Upper lobe of right lung (tissue), 1 donor: ENCODE measurements at regions not wholly inside any gene's neighbourhood (a gene's known extent, or its start where the extent isn't known, plus 50 kb on each side); places are given as distances from the start of the nearest gene placed in this dataset.

ENCODE experiments used
- ATAC-seq: fragments of 200-7000 bp; cut with Tn5 transposase; one replicate; pipeline ENCODE4 v1.9.1; 2020; ENCODE audit warnings: mild to moderate bottlenecking, moderate library complexity
- DNase-seq: peaks from one replicate; pipeline ENCODE4 v3.0.0-alpha.2; 2020
- H3K27ac ChIP-seq: fragments of 200-600 bp; one replicate; pipeline ENCODE4 v1.8.0; 2022
- H3K27me3 ChIP-seq: fragments of 200-600 bp; one replicate; pipeline ENCODE4 v1.8.0; 2022; ENCODE audit warnings: mild to moderate bottlenecking
- H3K36me3 ChIP-seq: fragments of 200-600 bp; one replicate; pipeline ENCODE4 v1.8.0; 2022
- H3K4me1 ChIP-seq: fragments of 200-600 bp; one replicate; pipeline ENCODE4 v1.8.0; 2022
- H3K4me3 ChIP-seq: fragments of 200-600 bp; one replicate; pipeline ENCODE4 v1.8.0; 2022; ENCODE audit warnings: mild to moderate bottlenecking
- H3K9me3 ChIP-seq: fragments of 200-600 bp; one replicate; pipeline ENCODE4 v1.8.0; 2022
- CTCF ChIP-seq: fragments of 200-600 bp; IDR thresholded peaks from one replicate; pipeline ENCODE4 v1.8.0; 2022; ENCODE audit warnings: antibody characterized with exemption
- intact Hi-C: fragments of 100-400 bp; cut with DNase I; formaldehyde crosslinking; loops from one replicate; pipeline ENCODE4 v1.11.0; 2022
- donor health status: DM: no; HTN: yes; CAD: no; lungs with severe emphysema.

DNA sequence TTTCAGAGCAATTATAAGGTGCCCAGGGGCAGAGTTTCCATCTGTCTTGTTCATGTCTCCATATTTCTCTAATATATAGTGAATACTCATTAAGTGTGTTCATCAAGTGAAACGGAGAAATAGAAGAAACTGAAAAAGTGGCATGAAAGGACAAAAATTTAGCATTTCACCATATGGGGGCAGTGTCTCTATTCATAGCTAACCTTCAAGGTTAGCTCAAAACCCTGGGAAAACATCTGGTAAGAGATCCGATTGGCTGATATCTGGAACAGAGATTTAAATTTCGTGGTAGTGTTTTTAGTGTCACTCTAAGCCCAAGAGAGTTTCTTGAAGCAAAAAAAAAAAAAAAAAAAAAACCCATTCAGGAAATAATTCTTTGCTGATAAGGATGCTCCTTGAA is 367.5 kb downstream of the DAD1 start:
- no peak for DNase-seq
- H3K36me3 ChIP-seq: no peaks in the 10 kb centered on the region

GRCh38 chr14:22220427-22220826 is 368.6 kb downstream of the DAD1 start:
- intact Hi-C loops: no loop called here

More for the DNA sequence above, 367.5 kb downstream of the DAD1 start:
- H3K9me3 ChIP-seq: no peaks in the 10 kb centered on the region
- intact Hi-C loops: no loop called here
- H3K4me3 ChIP-seq: no peak overlapping the region
- H3K4me1 ChIP-seq: no peaks in the 10 kb centered on the region
- no peak for ATAC-seq
- H3K27ac ChIP-seq: no peak overlapping the region
- peak; percentile 31 for TF ChIP-seq CTCF
- no peaks in the 10 kb centered on the region for H3K27me3 ChIP-seq

GRCh38 chr14:22218728-22219127 is 370.3 kb downstream of the DAD1 start:
- no peak for TF ChIP-seq CTCF
- intact Hi-C loops: no loop called here

More at GRCh38 chr14:22220427-22220826, 368.6 kb downstream of the DAD1 start:
- H3K4me3 ChIP-seq: no peak overlapping the region
- no peak for ATAC-seq
- no peak overlapping the region for H3K27ac ChIP-seq
- H3K9me3 ChIP-seq: no peaks in the 10 kb centered on the region
- no peaks in the 10 kb centered on the region for H3K36me3 ChIP-seq
- DNase-seq: no peak
- no peaks in the 10 kb centered on the region for H3K4me1 ChIP-seq
- H3K27me3 ChIP-seq: no peaks in the 10 kb centered on the region
- TF ChIP-seq CTCF: no peak

GRCh38 chr14:22213120-22213519 is 375.9 kb downstream of the DAD1 start:
- no peak for TF ChIP-seq CTCF
- Histone ChIP-seq H3K9me3 (no peaks in the 10 kb centered on the region), H3K4me3 (no peak overlapping the region), H3K4me1 (no peaks in the 10 kb centered on the region), H3K36me3 (no peaks in the 10 kb centered on the region), H3K27ac (no peak overlapping the region), H3K27me3 (no peaks in the 10 kb centered on the region)
- DNase-seq: no peak
- intact Hi-C loops: no loop called here
- ATAC-seq: peak; percentile 86

More at GRCh38 chr14:22218728-22219127, 370.3 kb downstream of the DAD1 start:
- Histone ChIP-seq H3K9me3 (no peaks in the 10 kb centered on the region), H3K27me3 (no peaks in the 10 kb centered on the region), H3K36me3 (no peaks in the 10 kb centered on the region), H3K4me3 (no peak overlapping the region), H3K27ac (no peak overlapping the region), H3K4me1 (no peaks in the 10 kb centered on the region)
- DNase-seq (no peak), ATAC-seq (no peak)

GRCh38 chr14:22210906-22211305 is 378.1 kb downstream of the DAD1 start:
- intact Hi-C loops: no loop called here
- Histone ChIP-seq H3K36me3 (no peaks in the 10 kb centered on the region), H3K9me3 (no peaks in the 10 kb centered on the region), H3K4me3 (no peak overlapping the region), H3K4me1 (no peaks in the 10 kb centered on the region), H3K27me3 (no peaks in the 10 kb centered on the region), H3K27ac (no peak overlapping the region)
- no peak for TF ChIP-seq CTCF
- no peak for ATAC-seq
- DNase-seq: no peak

- no peak overlapping the region for H3K27ac ChIP-seq
- H3K4me3 ChIP-seq: no peak overlapping the region
- no peak for ATAC-seq
- no peak for DNase-seq
- H3K4me1 ChIP-seq: no peaks in the 10 kb centered on the region
- H3K9me3 ChIP-seq: no peaks in the 10 kb centered on the region
- H3K27me3 ChIP-seq: no peaks in the 10 kb centered on the region
- no peak for TF ChIP-seq CTCF
- no peaks in the 10 kb centered on the region for H3K36me3 ChIP-seq
- intact Hi-C loops: no loop called here
These were observed 379.0 kb downstream of the DAD1 start for GRCh38 chr14:22210026-22210425.
